ENCODE measurements at regions not wholly inside any gene's neighbourhood (a gene's known extent, or its start where the extent isn't known, plus 50 kb on each side); places are given as distances from the start of the nearest gene placed in this dataset.

DNA sequence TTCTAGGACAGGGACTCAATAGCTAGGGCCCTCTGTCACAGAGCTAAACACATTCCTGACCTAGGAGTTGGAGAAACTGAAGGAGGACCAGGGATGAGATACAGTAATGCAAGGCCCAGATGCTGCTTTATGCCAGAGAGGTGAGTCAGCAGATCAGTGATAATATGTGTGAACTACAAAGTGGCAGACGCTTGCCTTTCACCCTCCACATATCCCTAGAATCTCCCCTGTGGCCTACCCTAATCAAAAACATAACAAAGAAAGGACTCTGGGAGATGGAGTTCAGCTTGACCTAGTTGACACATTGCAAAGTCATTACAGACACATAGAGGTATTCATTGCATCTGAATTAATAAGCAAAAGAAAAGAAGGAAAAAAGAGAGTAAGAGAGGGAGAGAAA lies 417.6 kb upstream of the DYNLRB2 start:
- Histone ChIP-seq H3K4me2 (replicated peaks; ENCODE audit: low read depth, low read length, poor library complexity, severe bottlenecking) (no peak overlapping the region), H3K4me3 (ENCODE audit: control extremely low read depth in 1 of 5, extremely low read depth in 1 of 5, insufficient read depth in 1 of 5, low read depth in 2 of 5, low read length in 4 of 5) (no peak overlapping the region), H3K79me2 (ENCODE audit: control insufficient read depth, insufficient read depth, low read length) (no peaks in the 10 kb centered on the region), H3K36me3 (replicated peaks in 1 of 2; ENCODE audit: control extremely low read depth in 1 of 2, control insufficient read depth in 1 of 2, extremely low read depth in 1 of 2, insufficient read depth in 2 of 2, low read length in 1 of 2) (no peaks in the 10 kb centered on the region), H3K9me3 (ENCODE audit: control extremely low read depth in 1 of 3, control insufficient read depth in 2 of 3, insufficient read depth in 1 of 3, low read length in 2 of 3) (no peaks in the 10 kb centered on the region), H3K4me1 (ENCODE audit: control insufficient read depth in 2 of 2, insufficient read depth in 2 of 2, low read length in 2 of 2) (no peaks in the 10 kb centered on the region), H4K20me1 (ENCODE audit: control insufficient read depth, insufficient read depth, low read length, poor library complexity, severe bottlenecking) (no peaks in the 10 kb centered on the region), H3K27me3 (replicated peaks in 1 of 4; ENCODE audit: control extremely low read depth in 1 of 4, control insufficient read depth in 3 of 4, insufficient read depth in 4 of 4, low read length in 3 of 4) (peaks cover 0 to 7% (median 0%) of the 10 kb centered on the region in 4 experiments), H2AFZ (ENCODE audit: insufficient read depth, low read depth, low read length, poor library complexity, severe bottlenecking) (no peak overlapping the region), H3K9ac (ENCODE audit: low read length) (no peak overlapping the region), H3K27ac (ENCODE audit: low read length in 2 of 2) (no peak overlapping the region)
- no peak for ATAC-seq (ENCODE audit: low read depth)
- intact Hi-C loops (cut with micrococcal nuclease), result no loop called here
- Mint-ChIP-seq H3K27ac (no peak overlapping the region), H3K4me3 (no peak overlapping the region), H3K27me3 (peaks cover 20% of the 10 kb centered on the region), H3K4me1 (no peaks in the 10 kb centered on the region), H3K9me3 (ENCODE audit: insufficient read depth) (no peaks in the 10 kb centered on the region)
- CTCF ChIA-PET, result no interaction called here
- no CpG with 5 or more reads among the region's 1 CpG for WGBS (ENCODE audit: insufficient coverage)
- POLR2A ChIA-PET, result no interaction called here
- TF ChIP-seq EZH2 (IDR thresholded peaks at IDR 0.05; ENCODE audit: borderline replicate concordance, insufficient read depth, low read depth, low read length, poor library complexity, severe bottlenecking), result no peak
- TF ChIP-seq, protein P1, sequence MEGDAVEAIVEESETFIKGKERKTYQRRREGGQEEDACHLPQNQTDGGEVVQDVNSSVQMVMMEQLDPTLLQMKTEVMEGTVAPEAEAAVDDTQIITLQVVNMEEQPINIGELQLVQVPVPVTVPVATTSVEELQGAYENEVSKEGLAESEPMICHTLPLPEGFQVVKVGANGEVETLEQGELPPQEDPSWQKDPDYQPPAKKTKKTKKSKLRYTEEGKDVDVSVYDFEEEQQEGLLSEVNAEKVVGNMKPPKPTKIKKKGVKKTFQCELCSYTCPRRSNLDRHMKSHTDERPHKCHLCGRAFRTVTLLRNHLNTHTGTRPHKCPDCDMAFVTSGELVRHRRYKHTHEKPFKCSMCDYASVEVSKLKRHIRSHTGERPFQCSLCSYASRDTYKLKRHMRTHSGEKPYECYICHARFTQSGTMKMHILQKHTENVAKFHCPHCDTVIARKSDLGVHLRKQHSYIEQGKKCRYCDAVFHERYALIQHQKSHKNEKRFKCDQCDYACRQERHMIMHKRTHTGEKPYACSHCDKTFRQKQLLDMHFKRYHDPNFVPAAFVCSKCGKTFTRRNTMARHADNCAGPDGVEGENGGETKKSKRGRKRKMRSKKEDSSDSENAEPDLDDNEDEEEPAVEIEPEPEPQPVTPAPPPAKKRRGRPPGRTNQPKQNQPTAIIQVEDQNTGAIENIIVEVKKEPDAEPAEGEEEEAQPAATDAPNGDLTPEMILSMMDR (IDR thresholded peaks at IDR 0.05), result no peak
- DNase-seq, result no peak

DNA sequence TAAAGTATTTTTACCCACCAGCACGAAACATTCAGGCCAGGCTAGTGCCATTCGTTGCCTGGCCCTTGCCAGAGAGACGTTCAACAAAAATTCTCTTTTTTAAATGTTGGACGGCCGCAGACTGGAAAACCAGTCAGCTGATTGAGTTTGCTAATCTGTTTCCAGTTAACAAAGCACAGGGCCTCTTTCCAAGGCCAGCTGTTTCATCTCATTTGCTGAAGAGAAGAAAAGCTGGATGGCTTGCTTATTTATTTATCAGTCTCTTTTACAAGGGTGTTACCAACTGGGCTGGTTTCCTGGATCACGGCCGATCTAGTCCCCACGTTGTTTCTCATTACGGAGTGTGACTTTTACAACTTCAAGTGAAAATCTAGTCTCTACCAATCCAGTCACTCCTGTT lies 418.7 kb upstream of the DYNLRB2 start:
- POLR2A ChIA-PET, result no interaction called here
- no peak overlapping the region for H3K27ac ChIP-seq (ENCODE audit: low read length in 2 of 2)
- H3K9me3 Mint-ChIP-seq (ENCODE audit: insufficient read depth), result no peaks in the 10 kb centered on the region
- TF ChIP-seq, protein P1 (IDR thresholded peaks at IDR 0.05), result no peak
- TF ChIP-seq EZH2 (IDR thresholded peaks at IDR 0.05; ENCODE audit: borderline replicate concordance, insufficient read depth, low read depth, low read length, poor library complexity, severe bottlenecking), result no peak
- no peak overlapping the region for H3K4me3 Mint-ChIP-seq
- H3K4me3 ChIP-seq (ENCODE audit: control extremely low read depth in 1 of 5, extremely low read depth in 1 of 5, insufficient read depth in 1 of 5, low read depth in 2 of 5, low read length in 4 of 5), result no peak overlapping the region
- H3K4me2 ChIP-seq (replicated peaks; ENCODE audit: low read depth, low read length, poor library complexity, severe bottlenecking), result no peak overlapping the region
- CTCF ChIA-PET, result interaction anchor here (0.7 kb wide), 1 partner anchor 58 kb away, joined by 3 read pairs; no protein-coding TSS in a partner anchor
- no peak overlapping the region for H3K27ac Mint-ChIP-seq
- no peaks in the 10 kb centered on the region for H3K4me1 ChIP-seq (ENCODE audit: control insufficient read depth in 2 of 2, insufficient read depth in 2 of 2, low read length in 2 of 2)
- H3K9ac ChIP-seq (ENCODE audit: low read length), result no peak overlapping the region
- H3K9me3 ChIP-seq (ENCODE audit: control extremely low read depth in 1 of 3, control insufficient read depth in 2 of 3, insufficient read depth in 1 of 3, low read length in 2 of 3), result no peaks in the 10 kb centered on the region
- DNase-seq (no peak), ATAC-seq (ENCODE audit: low read depth) (no peak)
- peaks cover 0 to 7% (median 0%) of the 10 kb centered on the region in 4 experiments for H3K27me3 ChIP-seq (replicated peaks in 1 of 4; ENCODE audit: control extremely low read depth in 1 of 4, control insufficient read depth in 3 of 4, insufficient read depth in 4 of 4, low read length in 3 of 4)
- no peaks in the 10 kb centered on the region for H3K4me1 Mint-ChIP-seq
- no peaks in the 10 kb centered on the region for H3K79me2 ChIP-seq (ENCODE audit: control insufficient read depth, insufficient read depth, low read length)
- 82% methylated on average over 9 of the region's 9 CpGs for WGBS (ENCODE audit: insufficient coverage)
- H4K20me1 ChIP-seq (ENCODE audit: control insufficient read depth, insufficient read depth, low read length, poor library complexity, severe bottlenecking), result no peaks in the 10 kb centered on the region
- peaks cover 16% of the 10 kb centered on the region for H3K27me3 Mint-ChIP-seq
- H2AFZ ChIP-seq (ENCODE audit: insufficient read depth, low read depth, low read length, poor library complexity, severe bottlenecking), result no peak overlapping the region
- no peaks in the 10 kb centered on the region for H3K36me3 ChIP-seq (replicated peaks in 1 of 2; ENCODE audit: control extremely low read depth in 1 of 2, control insufficient read depth in 1 of 2, extremely low read depth in 1 of 2, insufficient read depth in 2 of 2, low read length in 1 of 2)
- intact Hi-C loops (cut with micrococcal nuclease), result no loop called here
